ENCODE measurements at regions not wholly inside any gene's neighbourhood (a gene's known extent, or its start where the extent isn't known, plus 50 kb on each side); places are given as distances from the start of the nearest gene placed in this dataset.

GRCh38 chr13:60924856-60925255 lies 490.8 kb downstream of the PCDH20 start:
- no peak for TF ChIP-seq CTCF (IDR thresholded peaks at IDR 0.05; ENCODE audit: borderline replicate concordance, control extremely low read depth, extremely low read depth, insufficient read depth, missing control alignments)
- in situ Hi-C loops (cut with MboI; ENCODE audit: low sequenced_read_pairs, unreplicated experiment) = no loop called here
- DNase-seq (ENCODE audit: low spot score) = no peak

GRCh38 chr13:60922576-60923231 lies 492.9 kb downstream of the PCDH20 start:
- TF ChIP-seq CTCF (IDR thresholded peaks at IDR 0.05; ENCODE audit: borderline replicate concordance, control extremely low read depth, extremely low read depth, insufficient read depth, missing control alignments) = no peak
- in situ Hi-C loops (cut with MboI; ENCODE audit: low sequenced_read_pairs, unreplicated experiment) = no loop called here
- DNase-seq (ENCODE audit: low spot score) = no peak

GRCh38 chr13:60893801-60894200 lies 496.8 kb downstream of the TDRD3 start:
- TF ChIP-seq CTCF (IDR thresholded peaks at IDR 0.05; ENCODE audit: borderline replicate concordance, control extremely low read depth, extremely low read depth, insufficient read depth, missing control alignments) = no peak
- in situ Hi-C loops (cut with MboI; ENCODE audit: low sequenced_read_pairs, unreplicated experiment) = no loop called here

GRCh38 chr13:60887711-60888110 lies 490.7 kb downstream of the TDRD3 start:
- TF ChIP-seq CTCF (IDR thresholded peaks at IDR 0.05; ENCODE audit: borderline replicate concordance, control extremely low read depth, extremely low read depth, insufficient read depth, missing control alignments) = no peak
- DNase-seq (ENCODE audit: low spot score) = no peak
- in situ Hi-C loops (cut with MboI; ENCODE audit: low sequenced_read_pairs, unreplicated experiment) = no loop called here

More at GRCh38 chr13:60893801-60894200, 496.8 kb downstream of the TDRD3 start:
- no peak for DNase-seq (ENCODE audit: low spot score)

GRCh38 chr13:60881507-60881906 lies 484.5 kb downstream of the TDRD3 start:
- no peak for TF ChIP-seq CTCF (IDR thresholded peaks at IDR 0.05; ENCODE audit: borderline replicate concordance, control extremely low read depth, extremely low read depth, insufficient read depth, missing control alignments)
- in situ Hi-C loops (cut with MboI; ENCODE audit: low sequenced_read_pairs, unreplicated experiment) = no loop called here
- DNase-seq (ENCODE audit: low spot score) = no peak

- in situ Hi-C loops (cut with MboI; ENCODE audit: low sequenced_read_pairs, unreplicated experiment) = no loop called here
- DNase-seq (ENCODE audit: low spot score) = no peak
- no peak for TF ChIP-seq CTCF (IDR thresholded peaks at IDR 0.05; ENCODE audit: borderline replicate concordance, control extremely low read depth, extremely low read depth, insufficient read depth, missing control alignments)
Measured at GRCh38 chr13:60873116-60873515, 476.1 kb downstream of the TDRD3 start.

Measured in GM13976 (cell line).